HCT116 (cell line): ENCODE measurements at regions not wholly inside any gene's neighbourhood (a gene's known extent, or its start where the extent isn't known, plus 50 kb on each side); places are given as distances from the start of the nearest gene placed in this dataset.

Experiments used
- ATAC-seq: fragments of 200-7000 bp; cut with Tn5 transposase; 2 replicates; pipeline ENCODE4 v1.9.1; 2020; ENCODE audit warnings: mild to moderate bottlenecking, moderate library complexity
- BruUV-seq: library from RNA; stranded (reverse); fragments of 400-500 nt; replicated peaks from 2 replicates; lab custom pipeline; 2021; lab: Mats Ljungman, UMichigan
- CTCF ChIA-PET: fragments of 300-600 bp; sonication (Branson Sonifier 250); formaldehyde crosslinking; loops from one replicate; lab custom pipeline; 2021; ENCODE audit warnings: antibody characterized with exemption; lab: Charles Lee
- POLR2A ChIA-PET: fragments of 300-600, 350-600 bp; sonication (Branson Sonifier 250); formaldehyde crosslinking; loops from one replicate; lab custom pipeline; 2021; ENCODE audit warnings: antibody characterized with exemption; lab: Charles Lee
- RAD21 ChIA-PET, 2 experiments: fragments of 300-600 bp; sonication (Branson Sonifier 250); formaldehyde crosslinking; loops; one replicate each; lab custom pipeline; 2023; ENCODE audit warnings: low total read pairs in 2 of 2; ENCODE audit not compliant: uncharacterized antibody in 2 of 2, unreplicated experiment in 2 of 2, low non-redundant PET in 1 of 2; lab: Charles Lee
- DNase-seq: peaks from one replicate; pipeline ENCODE4 v3.0.0-alpha.2; 2010; ENCODE audit warnings: low read depth, low spot score
- H2AFZ ChIP-seq: fragments of 200-600 bp; shearing (Covaris generic), sonication (generic); 2 replicates; pipeline ENCODE4 v1.6.1; 2017; ENCODE audit warnings: low read depth, mixed run types, mixed read lengths, antibody characterized with exemption, low read length; ENCODE audit not compliant: poor library complexity, severe bottlenecking
- H3K27ac ChIP-seq: 2 replicates; pipeline ENCODE4 v1.5.1; 2012; ENCODE audit warnings: low read depth, low read length
- H3K27me3 ChIP-seq: fragments of 200-600 bp; sonication (generic); 2 replicates; pipeline ENCODE4 v1.6.1; 2016; ENCODE audit warnings: mixed run types, low read length, mixed read lengths; ENCODE audit not compliant: insufficient read depth
- H3K36me3 ChIP-seq, 2 experiments: fragments of 200-500 bp in 1 of 2; fragments of 200-600 bp in 1 of 2; sonication (Bioruptor generic) in 1 of 2; sonication (generic) in 1 of 2; 2 replicates each; pipeline versions ENCODE4 v1.5.1 to v1.6.1; 2014 to 2016; ENCODE audit warnings: low read length in 2 of 2, inconsistent platforms in 1 of 2, mixed read lengths in 1 of 2, mixed run types in 1 of 2; ENCODE audit not compliant: insufficient read depth in 2 of 2, control insufficient read depth in 1 of 2
- H3K4me1 ChIP-seq, 2 experiments: fragments of 200-600 bp in 1 of 2; sonication (generic) in 1 of 2; 2 replicates each; pipeline versions ENCODE4 v1.5.1 to v1.6.1; 2012 to 2017; ENCODE audit warnings: low read length in 2 of 2, inconsistent platforms in 1 of 2, mild to moderate bottlenecking in 1 of 2, mixed read lengths in 1 of 2, mixed run types in 1 of 2, moderate library complexity in 1 of 2; ENCODE audit not compliant: insufficient read depth in 2 of 2, control insufficient read depth in 1 of 2
- H3K4me2 ChIP-seq: fragments of 200-600 bp; sonication (generic); 2 replicates; pipeline ENCODE4 v1.6.1; 2017; ENCODE audit warnings: mixed run types, low read length, mixed read lengths
- H3K4me3 ChIP-seq, 2 experiments: fragments of 200-600 bp in 1 of 2; sonication (generic) in 1 of 2; replicated peaks in 1 of 2; 2 replicates each; pipeline ENCODE4 v1.5.1; 2011 to 2016; ENCODE audit warnings: low read length in 2 of 2, control low read depth in 1 of 2, low read depth in 1 of 2, mild to moderate bottlenecking in 1 of 2, mixed read lengths in 1 of 2, mixed run types in 1 of 2
- H3K79me2 ChIP-seq: fragments of 200-600 bp; sonication (generic); 2 replicates; pipeline ENCODE4 v1.6.1; 2017; ENCODE audit warnings: mild to moderate bottlenecking, mixed run types, low read length, moderate library complexity, mixed read lengths; ENCODE audit not compliant: insufficient read depth
- H3K9ac ChIP-seq: fragments of 200-600 bp; sonication (generic); 2 replicates; pipeline ENCODE4 v1.6.1; 2016; ENCODE audit warnings: low read length, mixed read lengths
- H3K9me2 ChIP-seq: fragments of 200-600 bp; sonication (generic), shearing (Covaris generic); 2 replicates; pipeline ENCODE4 v1.6.1; 2017; ENCODE audit warnings: mixed run types, mild to moderate bottlenecking, moderate library complexity; ENCODE audit not compliant: insufficient read depth
- H3K9me3 ChIP-seq, 2 experiments: fragments of 200-500 bp in 1 of 2; fragments of 200-600 bp in 1 of 2; sonication (Bioruptor generic) in 1 of 2; sonication (generic) in 1 of 2; 2 replicates each; pipeline ENCODE4 v1.6.1; 2014 to 2017; ENCODE audit warnings: low read length in 2 of 2, mixed read lengths in 2 of 2, inconsistent platforms in 1 of 2, low read depth in 1 of 2, mild to moderate bottlenecking in 1 of 2, mixed run types in 1 of 2, moderate library complexity in 1 of 2; ENCODE audit not compliant: control insufficient read depth in 1 of 2, insufficient read depth in 1 of 2
- H4K20me1 ChIP-seq: fragments of 200-600 bp; sonication (generic), shearing (Covaris generic); 2 replicates; pipeline ENCODE4 v1.6.1; 2017; ENCODE audit warnings: mixed run types, mild to moderate bottlenecking, moderate library complexity; ENCODE audit not compliant: insufficient read depth
- CEBPB ChIP-seq: IDR thresholded peaks from 2 replicates; pipeline ENCODE4 v1.6.1; 2012; ENCODE audit warnings: low read depth
- POLR2A ChIP-seq: IDR thresholded peaks from 2 replicates; pipeline ENCODE4 v1.7.0; 2011; ENCODE audit warnings: borderline replicate concordance; ENCODE audit not compliant: insufficient read depth, insufficient read length; ENCODE audit errors: extremely low read depth
- REST ChIP-seq: IDR thresholded peaks from 2 replicates; pipeline ENCODE4 v1.6.1; 2012; ENCODE audit warnings: low read depth
- YY1 ChIP-seq: IDR thresholded peaks from 2 replicates; pipeline ENCODE4 v1.6.1; 2011; ENCODE audit warnings: low read length, low read depth, moderate library complexity, mild to moderate bottlenecking; ENCODE audit not compliant: insufficient replicate concordance; ENCODE audit errors: extremely low read depth
- ZBTB33 ChIP-seq: IDR thresholded peaks from 2 replicates; pipeline ENCODE4 v1.6.1; 2011; ENCODE audit warnings: mild to moderate bottlenecking, low read length, moderate library complexity; ENCODE audit not compliant: insufficient replicate concordance; ENCODE audit errors: extremely low read depth
- ZFX ChIP-seq: fragments of 450-650 bp; IDR thresholded peaks from 2 replicates; pipeline ENCODE4 v1.6.1; 2017
- intact Hi-C: fragments of 100-400 bp; cut with micrococcal nuclease; formaldehyde crosslinking; loops from 2 replicates; pipeline ENCODE4 v1.10.0; 2022

GRCh38 chr3:72350761-72351505, 497.3 kb downstream of the SHQ1 start:
- Histone ChIP-seq H2AFZ (no peak overlapping the region), H4K20me1 (no peaks in the 10 kb centered on the region), H3K9me2 (no peaks in the 10 kb centered on the region), H3K27ac (no peak overlapping the region), H3K9me3 (no peaks in the 10 kb centered on the region), H3K9ac (no peak overlapping the region), H3K27me3 (no peaks in the 10 kb centered on the region), H3K36me3 (no peaks in the 10 kb centered on the region), H3K4me3 (no peak overlapping the region), H3K4me1 (peaks cover 0 to 11% of the 10 kb centered on the region in 2 experiments; a peak in 3 of 4 replicates), H3K4me2 (no peak overlapping the region)
- DNase-seq (no peak), ATAC-seq (no peak)
- BruUV-seq, result no TSS peak
- RAD21 ChIA-PET, result no interaction called here
- CTCF ChIA-PET, result no interaction called here
- POLR2A ChIA-PET, result no interaction called here
- intact Hi-C loops, result no loop called here
- TF ChIP-seq YY1 (no peak), REST (no peak), CEBPB (no peak), POLR2A (no peak), ZBTB33 (no peak), ZFX (no peak)
- TF ChIP-seq, all 23 proteins: peak for 0
- no peaks in the 10 kb centered on the region for H3K79me2 ChIP-seq
